Right lung (tissue), 2 donors: ENCODE measurements at regions not wholly inside any gene's neighbourhood (a gene's known extent, or its start where the extent isn't known, plus 50 kb on each side); places are given as distances from the start of the nearest gene placed in this dataset.
A peak's percentile ranks its signal among the peaks of the same experiment; 100 is the strongest.

Source experiments
- DNase-seq, 2 donors: peaks; one replicate each; pipeline ENCODE4 v3.0.0-alpha.2; 2013

GRCh38 chr4:161225327-161225726, 938.5 kb downstream of the FSTL5 start:
- DNase-seq = no peak

GRCh38 chr4:161222889-161223288, 940.9 kb downstream of the FSTL5 start:
- DNase-seq = no peak

- DNase-seq = no peak
These were observed 955.2 kb downstream of the FSTL5 start for GRCh38 chr4:161208564-161208963.

- no peak for DNase-seq
These were observed 957.2 kb downstream of the FSTL5 start for GRCh38 chr4:161206528-161207080.

- DNase-seq = no peak
These were observed 959.9 kb downstream of the FSTL5 start for GRCh38 chr4:161203865-161204264.

- DNase-seq = no peak
These were observed 965.9 kb downstream of the FSTL5 start for GRCh38 chr4:161197912-161198311.

- no peak for DNase-seq
These were observed 966.3 kb downstream of the FSTL5 start for GRCh38 chr4:161197474-161197873.

- DNase-seq = no peak
These were observed 974.3 kb downstream of the FSTL5 start for GRCh38 chr4:161189286-161190134.

- no peak for DNase-seq
These were observed 975.2 kb downstream of the FSTL5 start for GRCh38 chr4:161188578-161188977.

GRCh38 chr4:161187569-161187968, 976.2 kb downstream of the FSTL5 start:
- DNase-seq = no peak

- DNase-seq = peak in 1 of 2 donors; percentile 4
These were observed 977.0 kb downstream of the FSTL5 start for GRCh38 chr4:161186750-161187149.

- DNase-seq = peak; percentile 28
These were observed 977.8 kb downstream of the FSTL5 start for GRCh38 chr4:161186012-161186411.

- no peak for DNase-seq
These were observed 980.1 kb downstream of the FSTL5 start for GRCh38 chr4:161183729-161184128.

GRCh38 chr4:161182913-161183312, 980.9 kb downstream of the FSTL5 start:
- DNase-seq = no peak

- no peak for DNase-seq
These were observed 985.5 kb downstream of the FSTL5 start for GRCh38 chr4:161178310-161178709.

GRCh38 chr4:161172396-161173026, 991.3 kb downstream of the FSTL5 start:
- DNase-seq = no peak

GRCh38 chr4:161167539-161167938, 996.3 kb downstream of the FSTL5 start:
- no peak for DNase-seq

- DNase-seq = no peak
These were observed 1003.1 kb downstream of the FSTL5 start for GRCh38 chr4:161160718-161161117.

GRCh38 chr4:161148051-161148450, 1015.7 kb downstream of the FSTL5 start:
- no peak for DNase-seq

- DNase-seq = no peak
These were observed 1020.4 kb downstream of the FSTL5 start for GRCh38 chr4:161143375-161143774.

- DNase-seq = no peak
These were observed 1029.0 kb downstream of the FSTL5 start for GRCh38 chr4:161134795-161135194.

GRCh38 chr4:161133586-161134276, 1030.1 kb downstream of the FSTL5 start:
- DNase-seq = no peak
